Naive thymus-derived CD4-positive, alpha-beta T cell (primary cell): ENCODE measurements at regions not wholly inside any gene's neighbourhood (a gene's known extent, or its start where the extent isn't known, plus 50 kb on each side); places are given as distances from the start of the nearest gene placed in this dataset.

Experiments
- ATAC-seq: fragments of 150-1000 bp; cut with Tn5 transposase; 2 replicates; pipeline ENCODE4 v1.10.0; 2021; ENCODE audit warnings: mild to moderate bottlenecking, moderate library complexity
- CTCF ChIA-PET: fragments of 350-600 bp; sonication (Branson Sonifier 250); formaldehyde crosslinking; loops from one replicate; lab custom pipeline; 2021; ENCODE audit warnings: antibody characterized with exemption; lab: Charles Lee
- POLR2A ChIA-PET: fragments of 350-600 bp; sonication (Branson Sonifier 250); formaldehyde crosslinking; loops from one replicate; lab custom pipeline; 2021; ENCODE audit warnings: antibody characterized with exemption, inconsistent platforms; lab: Charles Lee
- DNase-seq, 9 donors: peaks; one replicate each; pipeline versions ENCODE4 v3.0.0 to v3.0.0-alpha.2; 2020 to 2022; ENCODE audit warnings: mixed read lengths in 1 of 9
- H3K27ac ChIP-seq: one replicate; pipeline ENCODE4 v1.7.0; 2013; ENCODE audit warnings: mild to moderate bottlenecking, low read depth, low read length, moderate library complexity
- H3K27me3 ChIP-seq, 2 donors: one replicate each; pipeline ENCODE4 v1.7.0; 2013; ENCODE audit warnings: low read length in 2 of 2, mild to moderate bottlenecking in 2 of 2, moderate library complexity in 2 of 2; ENCODE audit not compliant: control insufficient read depth in 2 of 2, insufficient read depth in 2 of 2
- H3K36me3 ChIP-seq, 3 experiments: 1 replicate in 2 of 3; 2 replicates in 1 of 3; pipeline ENCODE4 v1.7.0; 2013; ENCODE audit warnings: low read length in 3 of 3, mild to moderate bottlenecking in 3 of 3, moderate library complexity in 1 of 3; ENCODE audit not compliant: insufficient read depth in 3 of 3, control insufficient read depth in 2 of 3
- H3K4me1 ChIP-seq, 2 donors: one replicate each; pipeline ENCODE4 v1.7.0; 2013; ENCODE audit warnings: low read length in 2 of 2, mild to moderate bottlenecking in 2 of 2, moderate library complexity in 1 of 2; ENCODE audit not compliant: control insufficient read depth in 2 of 2, insufficient read depth in 2 of 2
- H3K4me3 ChIP-seq: 2 replicates; pipeline ENCODE4 v1.7.0; 2013; ENCODE audit warnings: mild to moderate bottlenecking, low read length
- H3K9me3 ChIP-seq, 3 experiments: 1 replicate in 2 of 3; 2 replicates in 1 of 3; pipeline ENCODE4 v1.7.0; 2013; ENCODE audit warnings: low read length in 3 of 3; ENCODE audit not compliant: control insufficient read depth in 2 of 3
- H3K27ac Mint-ChIP-seq, 9 donors: one replicate each; pipeline ENCODE4 v1.8.0; 2020 to 2022; ENCODE audit warnings: mixed read lengths in 9 of 9, mild to moderate bottlenecking in 8 of 9, moderate library complexity in 5 of 9, inconsistent platforms in 2 of 9
- H3K27me3 Mint-ChIP-seq, 5 donors: one replicate each; pipeline ENCODE4 v1.8.0; 2021 to 2022; ENCODE audit warnings: mixed read lengths in 5 of 5, mild to moderate bottlenecking in 1 of 5
- H3K36me3 Mint-ChIP-seq, 5 donors: one replicate each; pipeline ENCODE4 v1.8.0; 2020 to 2022; ENCODE audit warnings: mixed read lengths in 5 of 5, mild to moderate bottlenecking in 3 of 5, inconsistent platforms in 1 of 5
- H3K4me1 Mint-ChIP-seq, 7 donors: one replicate each; pipeline ENCODE4 v1.8.0; 2020 to 2022; ENCODE audit warnings: mixed read lengths in 7 of 7, mild to moderate bottlenecking in 3 of 7, inconsistent platforms in 1 of 7
- H3K4me3 Mint-ChIP-seq, 10 donors: one replicate each; pipeline ENCODE4 v1.8.0; 2020 to 2022; ENCODE audit warnings: mild to moderate bottlenecking in 10 of 10, mixed read lengths in 10 of 10, moderate library complexity in 6 of 10, inconsistent platforms in 2 of 10
- H3K9me3 Mint-ChIP-seq, 11 donors: one replicate each; pipeline ENCODE4 v1.8.0; 2020 to 2022; ENCODE audit warnings: mixed read lengths in 11 of 11, mild to moderate bottlenecking in 4 of 11, inconsistent platforms in 1 of 11, moderate library complexity in 1 of 11
- intact Hi-C, 2 donors: fragments of 100-400 bp; cut with micrococcal nuclease; formaldehyde crosslinking; loops; one replicate each; pipeline ENCODE4 v1.15.1; 2023

- peaks cover 6 to 36% (median 19%) of the 10 kb centered on the region in 5 donors for H3K27me3 Mint-ChIP-seq
- intact Hi-C loops = no loop called here
Measured at GRCh38 chr5:38651806-38652205, 95.4 kb upstream of the LIFR start.

GRCh38 chr5:38653389-38653788, 96.9 kb upstream of the LIFR start:
- Mint-ChIP-seq H3K4me3 (no peak overlapping the region), H3K27me3 (peaks cover 6 to 45% (median 22%) of the 10 kb centered on the region in 5 donors)
- no peak overlapping the region for H3K27ac ChIP-seq

More at GRCh38 chr5:38651806-38652205, 95.4 kb upstream of the LIFR start:
- DNase-seq (no peak), ATAC-seq (no peak)
- CTCF ChIA-PET = no interaction called here
- POLR2A ChIA-PET = no interaction called here
- no peak overlapping the region for H3K4me3 Mint-ChIP-seq
- no peak overlapping the region for H3K27ac Mint-ChIP-seq
- Histone ChIP-seq H3K9me3 (no peaks in the 10 kb centered on the region), H3K36me3 (no peaks in the 10 kb centered on the region), H3K4me3 (no peak overlapping the region), H3K27me3 (no peaks in the 10 kb centered on the region), H3K27ac (no peak overlapping the region), H3K4me1 (no peaks in the 10 kb centered on the region)
- peaks cover 6 to 18% (median 10%) of the 10 kb centered on the region in 7 donors for H3K4me1 Mint-ChIP-seq
- no peaks in the 10 kb centered on the region for H3K36me3 Mint-ChIP-seq
- peaks cover 0 to 3% (median 0%) of the 10 kb centered on the region in 11 donors for H3K9me3 Mint-ChIP-seq

DNA sequence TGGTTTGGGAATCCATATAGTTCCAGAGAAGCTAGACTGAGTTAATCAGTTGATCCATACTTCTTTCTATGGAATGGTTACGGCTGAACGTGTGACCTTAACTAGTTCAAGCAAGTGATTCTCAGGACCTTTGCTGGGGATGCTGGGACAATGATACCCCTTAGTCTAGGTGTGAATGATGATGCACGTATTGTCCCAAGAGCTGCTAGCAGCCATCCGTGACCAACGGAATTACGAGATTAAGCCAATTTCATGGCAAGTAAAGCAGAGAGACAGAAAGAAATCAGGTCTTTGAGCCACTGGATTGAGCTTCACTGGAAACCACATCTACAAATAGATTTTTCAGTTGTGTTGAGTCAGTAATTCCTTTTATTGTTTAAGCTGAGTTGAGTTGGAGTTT, 99.2 kb upstream of the LIFR start:
- ChIA-PET CTCF (no interaction called here), POLR2A (no interaction called here)
- no peak overlapping the region for H3K4me3 Mint-ChIP-seq
- peaks cover 5 to 43% (median 31%) of the 10 kb centered on the region in 5 donors for H3K27me3 Mint-ChIP-seq
- H3K36me3 ChIP-seq = no peaks in the 10 kb centered on the region
- H3K4me1 Mint-ChIP-seq = peaks cover 0 to 5% (median 3%) of the 10 kb centered on the region in 7 donors
- H3K27ac Mint-ChIP-seq = no peak overlapping the region
- intact Hi-C loops = no loop called here
- no peaks in the 10 kb centered on the region for H3K4me1 ChIP-seq
- ATAC-seq (no peak), DNase-seq (no peak)
- no peaks in the 10 kb centered on the region for H3K27me3 ChIP-seq
- no peak overlapping the region for H3K4me3 ChIP-seq
- no peaks in the 10 kb centered on the region for H3K9me3 Mint-ChIP-seq
- no peaks in the 10 kb centered on the region for H3K36me3 Mint-ChIP-seq
- no peaks in the 10 kb centered on the region for H3K9me3 ChIP-seq
- no peak overlapping the region for H3K27ac ChIP-seq

More at GRCh38 chr5:38653389-38653788, 96.9 kb upstream of the LIFR start:
- H3K9me3 Mint-ChIP-seq = peaks cover 0 to 3% (median 0%) of the 10 kb centered on the region in 11 donors
- no peak overlapping the region for H3K27ac Mint-ChIP-seq
- CTCF ChIA-PET = no interaction called here
- H3K36me3 ChIP-seq = no peaks in the 10 kb centered on the region
- no peaks in the 10 kb centered on the region for H3K36me3 Mint-ChIP-seq
- intact Hi-C loops = no loop called here
- no peaks in the 10 kb centered on the region for H3K4me1 ChIP-seq
- no peaks in the 10 kb centered on the region for H3K27me3 ChIP-seq
- peaks cover 6 to 18% (median 10%) of the 10 kb centered on the region in 7 donors for H3K4me1 Mint-ChIP-seq
- no peak overlapping the region for H3K4me3 ChIP-seq
- POLR2A ChIA-PET = no interaction called here
- no peak for ATAC-seq
- no peaks in the 10 kb centered on the region for H3K9me3 ChIP-seq
- no peak for DNase-seq

- H3K36me3 Mint-ChIP-seq = no peaks in the 10 kb centered on the region
- ATAC-seq = no peak
- Histone ChIP-seq H3K4me3 (no peak overlapping the region), H3K36me3 (no peaks in the 10 kb centered on the region), H3K9me3 (no peaks in the 10 kb centered on the region), H3K27ac (no peak overlapping the region), H3K4me1 (no peaks in the 10 kb centered on the region), H3K27me3 (no peaks in the 10 kb centered on the region)
- DNase-seq = no peak
- peaks cover 5 to 44% (median 37%) of the 10 kb centered on the region in 5 donors for H3K27me3 Mint-ChIP-seq
- H3K27ac Mint-ChIP-seq = no peak overlapping the region
- intact Hi-C loops = no loop called here
- POLR2A ChIA-PET = no interaction called here
- H3K4me1 Mint-ChIP-seq = no peaks in the 10 kb centered on the region
- H3K9me3 Mint-ChIP-seq = no peaks in the 10 kb centered on the region
- CTCF ChIA-PET = no interaction called here
- no peak overlapping the region for H3K4me3 Mint-ChIP-seq
Measured at GRCh38 chr5:38656568-38656967, 100.1 kb upstream of the LIFR start.

GRCh38 chr5:38657020-38657419, 100.6 kb upstream of the LIFR start:
- Histone ChIP-seq H3K27me3 (no peaks in the 10 kb centered on the region), H3K4me3 (no peak overlapping the region), H3K9me3 (no peaks in the 10 kb centered on the region), H3K4me1 (no peaks in the 10 kb centered on the region), H3K36me3 (no peaks in the 10 kb centered on the region), H3K27ac (no peak overlapping the region)
- no peak for DNase-seq
- Mint-ChIP-seq H3K4me1 (no peaks in the 10 kb centered on the region), H3K27ac (no peak overlapping the region), H3K36me3 (no peaks in the 10 kb centered on the region), H3K4me3 (no peak overlapping the region), H3K9me3 (no peaks in the 10 kb centered on the region), H3K27me3 (peaks cover 8 to 44% (median 40%) of the 10 kb centered on the region in 5 donors)
- ATAC-seq = no peak
- ChIA-PET POLR2A (no interaction called here), CTCF (no interaction called here)
- intact Hi-C loops = no loop called here

- POLR2A ChIA-PET = no interaction called here
- intact Hi-C loops = no loop called here
Measured at GRCh38 chr5:38660194-38660668, 103.8 kb upstream of the LIFR start.

GRCh38 chr5:38662090-38662489, 105.6 kb upstream of the LIFR start:
- Mint-ChIP-seq H3K9me3 (no peaks in the 10 kb centered on the region), H3K36me3 (no peaks in the 10 kb centered on the region), H3K4me3 (no peak overlapping the region), H3K4me1 (no peaks in the 10 kb centered on the region), H3K27me3 (peaks cover 17 to 58% (median 44%) of the 10 kb centered on the region in 5 donors), H3K27ac (no peak overlapping the region)
- Histone ChIP-seq H3K27ac (no peak overlapping the region), H3K36me3 (no peaks in the 10 kb centered on the region), H3K4me1 (no peaks in the 10 kb centered on the region), H3K4me3 (no peak overlapping the region), H3K9me3 (no peaks in the 10 kb centered on the region), H3K27me3 (no peaks in the 10 kb centered on the region)
- intact Hi-C loops = no loop called here
- no peak for DNase-seq
- ChIA-PET POLR2A (no interaction called here), CTCF (no interaction called here)
- ATAC-seq = no peak

More at GRCh38 chr5:38660194-38660668, 103.8 kb upstream of the LIFR start:
- CTCF ChIA-PET = no interaction called here
- H3K27me3 Mint-ChIP-seq = peaks cover 12 to 48% (median 44%) of the 10 kb centered on the region in 5 donors
- Histone ChIP-seq H3K4me1 (no peaks in the 10 kb centered on the region), H3K9me3 (no peaks in the 10 kb centered on the region), H3K36me3 (no peaks in the 10 kb centered on the region), H3K27me3 (no peaks in the 10 kb centered on the region), H3K27ac (no peak overlapping the region), H3K4me3 (no peak overlapping the region)
- no peaks in the 10 kb centered on the region for H3K4me1 Mint-ChIP-seq
- ATAC-seq (no peak), DNase-seq (no peak)
- no peak overlapping the region for H3K27ac Mint-ChIP-seq
- no peak overlapping the region for H3K4me3 Mint-ChIP-seq
- no peaks in the 10 kb centered on the region for H3K9me3 Mint-ChIP-seq
- H3K36me3 Mint-ChIP-seq = no peaks in the 10 kb centered on the region
